HuH-7 (cell line): ENCODE measurements at regions not wholly inside any gene's neighbourhood (a gene's known extent, or its start where the extent isn't known, plus 50 kb on each side); places are given as distances from the start of the nearest gene placed in this dataset.
"Not testable (repeated sequence)": the region's sequence is repeated elsewhere in the genome, so short reads cannot be mapped to it uniquely, and the experiment has no call there.

Experiments used
- DNase-seq: peaks from one replicate; pipeline ENCODE4 v3.0.0; 2011; ENCODE audit warnings: low spot score

- no peak for DNase-seq
Observed at GRCh38 chr3:144629381-144629780, 657.8 kb downstream of the DIPK2A start.

GRCh38 chr3:144636833-144637232 is 665.2 kb downstream of the DIPK2A start:
- peak; percentile 3 for DNase-seq

- no peak for DNase-seq
Observed at GRCh38 chr3:144638009-144638408, 666.4 kb downstream of the DIPK2A start.

GRCh38 chr3:144643771-144644198 is 672.2 kb downstream of the DIPK2A start:
- DNase-seq = no peak

GRCh38 chr3:144645300-144645699 is 673.7 kb downstream of the DIPK2A start:
- DNase-seq = no peak

DNA sequence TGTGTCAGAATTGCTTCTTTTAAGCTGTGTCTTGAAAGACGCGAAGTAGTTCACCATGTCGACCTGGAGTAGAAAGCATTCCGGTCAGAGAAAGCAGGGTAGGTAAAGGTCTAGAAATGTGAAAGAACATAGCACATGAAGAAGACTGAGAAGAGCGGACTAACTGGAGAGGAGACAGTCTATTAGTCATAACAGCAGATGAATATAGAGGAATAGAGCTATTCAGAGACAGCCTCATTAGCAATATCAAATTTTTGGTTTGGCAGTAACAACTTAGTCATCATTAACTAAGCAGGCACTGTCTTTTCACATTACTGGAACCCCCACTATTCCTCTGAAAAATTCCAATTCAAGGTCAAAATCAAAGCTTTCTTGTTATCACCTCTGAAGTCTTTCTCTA is 678.8 kb downstream of the DIPK2A start:
- DNase-seq = no peak

DNA sequence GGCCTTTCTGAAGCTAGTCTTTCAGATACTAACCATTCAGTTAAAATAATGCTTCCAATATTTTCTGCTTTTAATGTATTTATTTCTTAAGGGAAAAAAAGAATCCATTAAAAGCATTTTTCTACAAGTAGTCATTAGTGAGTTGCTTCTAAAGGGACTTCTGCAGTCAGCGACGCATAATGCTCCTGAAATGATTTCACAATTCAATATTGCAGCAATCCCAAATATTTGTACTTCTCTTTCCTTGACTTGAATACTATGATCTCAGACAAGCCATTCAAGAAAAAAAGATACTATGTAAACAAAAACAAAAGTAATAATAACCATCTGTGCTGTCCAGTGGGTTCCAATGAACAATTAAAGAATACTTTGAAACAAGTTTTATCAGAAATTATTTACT is 681.0 kb downstream of the DIPK2A start:
- no peak for DNase-seq

GRCh38 chr3:144655423-144655822 is 683.8 kb downstream of the DIPK2A start:
- no peak for DNase-seq

- DNase-seq = no peak
Observed at GRCh38 chr3:144660186-144660585, 688.6 kb downstream of the DIPK2A start.

DNA sequence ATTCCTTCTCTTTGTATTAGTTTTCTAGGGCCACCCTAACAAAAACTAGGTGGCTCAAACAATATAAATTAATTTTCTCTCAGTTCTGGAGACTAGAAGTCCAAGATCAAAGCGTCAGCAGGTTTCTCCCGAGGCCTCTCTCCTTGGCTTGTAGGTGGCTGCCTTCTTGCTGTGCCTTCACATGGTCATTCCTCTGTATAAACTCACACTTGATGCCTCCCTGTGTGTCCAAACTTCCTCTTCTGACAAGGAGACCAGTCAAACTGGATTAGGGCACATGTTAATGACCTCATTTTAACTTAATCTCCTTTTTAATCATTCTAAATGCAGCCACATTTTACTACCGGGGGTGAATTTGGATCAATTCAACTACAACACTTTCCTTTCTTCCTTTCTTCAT is 691.1 kb downstream of the DIPK2A start:
- DNase-seq = no peak

- no peak for DNase-seq
Observed at GRCh38 chr3:144663456-144664436, 692.1 kb downstream of the DIPK2A start.

DNA sequence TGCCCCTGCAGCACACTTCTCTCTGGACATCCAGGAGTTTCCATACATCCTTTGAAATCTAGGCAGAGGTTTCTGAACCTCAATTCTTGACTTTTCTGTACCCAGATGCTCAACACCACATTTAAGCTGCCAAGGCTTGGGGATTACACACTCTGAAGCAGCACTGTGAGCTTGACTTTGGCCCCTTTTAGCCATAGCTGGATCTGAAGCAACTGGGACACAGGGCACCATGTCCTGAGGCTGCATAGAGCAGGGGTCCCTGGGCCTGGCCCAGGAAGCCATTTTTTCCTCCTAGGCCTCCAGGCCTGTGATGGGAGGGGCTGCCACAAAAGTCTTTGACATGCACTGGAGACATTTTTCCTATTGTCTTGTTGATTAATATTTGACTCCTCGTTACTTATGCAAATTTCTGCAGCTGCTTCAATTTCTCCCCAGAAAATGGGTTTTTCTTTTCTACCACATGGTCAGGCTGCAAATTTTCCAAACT is 694.0 kb downstream of the DIPK2A start:
- no peak for DNase-seq

- DNase-seq = no peak
Observed at GRCh38 chr3:144670571-144670970, 698.9 kb downstream of the DIPK2A start.

DNA sequence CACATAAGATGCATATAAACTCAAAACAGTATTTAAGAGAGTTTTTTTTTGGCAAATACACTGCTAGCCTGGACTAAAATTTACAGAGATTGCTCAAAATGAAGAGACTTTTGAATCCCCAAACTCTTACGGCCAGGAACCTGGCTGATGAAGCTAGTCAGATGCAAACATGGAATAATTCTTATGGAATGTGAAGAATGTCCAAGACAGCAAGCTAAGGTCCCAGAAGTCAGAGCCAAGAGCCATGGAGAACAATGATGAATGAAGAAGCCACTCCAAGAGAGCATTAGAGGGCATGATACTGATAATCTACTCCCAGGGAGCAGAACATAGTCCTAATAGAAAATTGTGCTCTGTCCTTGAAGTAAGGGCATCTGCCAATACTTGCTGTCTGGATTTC is 705.5 kb downstream of the DIPK2A start:
- DNase-seq = no peak

DNA sequence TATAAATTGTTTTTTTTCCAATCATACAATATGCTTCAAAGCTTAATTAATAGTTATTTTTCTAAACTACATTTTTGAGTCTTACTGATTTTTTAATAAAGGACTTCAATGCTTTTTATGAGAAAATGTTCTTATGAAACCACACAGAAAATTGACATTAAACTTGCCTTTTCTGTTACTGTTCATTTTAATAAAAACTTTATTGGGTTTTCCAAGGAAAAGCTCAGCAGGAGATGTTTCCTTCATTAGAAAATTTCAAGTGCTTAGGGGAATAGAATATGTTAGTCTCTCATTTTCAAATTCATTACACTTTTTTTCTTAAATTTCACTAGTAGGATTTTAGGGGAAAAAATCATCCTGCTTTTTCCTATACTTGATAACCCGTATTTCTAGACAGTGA is 711.4 kb downstream of the DIPK2A start:
- no peak for DNase-seq

GRCh38 chr3:144687862-144688261 is 716.2 kb downstream of the DIPK2A start:
- peak; percentile 2 for DNase-seq

GRCh38 chr3:144692488-144692887 is 720.9 kb downstream of the DIPK2A start:
- no peak for DNase-seq

DNA sequence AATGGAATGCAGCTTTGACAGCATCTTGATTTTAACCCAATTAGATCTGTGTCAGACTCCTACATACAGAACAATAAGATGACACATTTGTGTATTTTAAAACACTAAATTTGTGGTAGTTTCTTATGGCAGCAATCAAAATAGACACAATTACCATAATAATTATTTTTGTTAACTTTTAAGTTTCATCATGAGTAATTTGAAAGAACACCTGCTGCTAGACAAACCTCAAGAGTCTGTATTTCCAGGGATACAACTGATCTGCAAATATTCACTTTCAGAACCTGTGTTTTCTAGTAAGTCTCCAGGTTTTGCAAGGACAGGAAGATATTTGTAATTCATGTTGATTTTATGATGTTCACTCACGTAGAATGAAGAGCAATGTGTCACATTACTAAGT is 736.8 kb downstream of the DIPK2A start:
- DNase-seq = no peak

- no peak for DNase-seq
Observed at GRCh38 chr3:144737281-144737680, 765.7 kb downstream of the DIPK2A start.

GRCh38 chr3:144743225-144743668 is 771.6 kb downstream of the DIPK2A start:
- no peak for DNase-seq

- DNase-seq = no peak
Observed at GRCh38 chr3:144744473-144744872, 772.9 kb downstream of the DIPK2A start.

DNA sequence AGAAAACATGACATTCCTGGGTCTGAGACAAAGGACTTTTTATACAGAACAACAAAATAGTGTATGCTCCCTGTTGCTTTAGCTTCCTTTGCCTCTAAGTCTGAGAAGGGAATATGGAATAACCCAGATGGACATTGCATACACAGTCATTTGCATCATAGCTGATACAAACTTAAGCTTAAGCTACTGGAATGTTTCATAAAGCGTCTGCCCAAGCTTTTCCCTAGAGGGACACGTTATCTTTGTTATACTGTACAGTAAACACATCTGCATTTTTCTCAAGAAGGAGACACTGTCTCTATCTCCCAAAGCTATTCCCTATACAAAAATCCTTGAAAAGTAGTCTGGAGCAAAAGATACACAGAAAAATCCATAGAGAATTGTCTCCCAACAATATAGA is 775.0 kb downstream of the DIPK2A start:
- no peak for DNase-seq

DNA sequence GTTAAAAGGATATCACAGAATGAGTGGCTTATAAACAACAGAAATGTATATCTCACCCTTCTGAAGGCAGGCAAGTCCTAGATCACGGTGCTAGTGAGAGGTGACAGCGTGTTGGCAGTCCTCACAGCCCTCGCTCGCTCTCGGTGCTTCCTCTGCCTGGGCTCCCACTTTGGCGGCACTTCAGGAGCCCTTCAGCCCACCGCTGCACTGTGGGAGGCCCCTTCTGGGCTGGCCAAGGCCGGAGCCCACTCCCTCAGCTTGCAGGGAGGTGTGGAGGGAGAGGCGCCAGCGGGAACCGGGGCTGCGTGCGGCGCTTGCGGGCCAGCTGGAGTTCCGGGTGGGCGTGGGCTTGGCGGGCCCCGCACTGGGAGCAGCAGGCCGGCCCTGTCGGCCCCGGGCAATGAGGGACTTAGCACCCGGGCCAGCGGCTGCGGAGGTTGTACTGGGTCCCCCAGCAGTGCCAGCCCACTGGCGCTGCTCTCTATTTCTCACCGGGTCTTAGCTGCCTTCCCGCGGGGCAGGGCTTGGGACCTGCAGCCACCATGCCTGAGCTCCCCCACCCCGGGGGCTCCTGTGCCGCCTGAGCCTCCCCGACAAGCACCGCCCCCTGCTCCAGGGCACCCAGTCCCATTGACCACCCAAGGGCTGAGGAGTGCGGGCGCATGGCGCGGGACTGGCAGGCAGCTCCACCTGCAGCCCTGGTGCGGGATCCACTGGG is 778.1 kb downstream of the DIPK2A start:
- DNase-seq = not testable (repeated sequence)
